ENCODE measurements at regions not wholly inside any gene's neighbourhood (a gene's known extent, or its start where the extent isn't known, plus 50 kb on each side); places are given as distances from the start of the nearest gene placed in this dataset.

DNA sequence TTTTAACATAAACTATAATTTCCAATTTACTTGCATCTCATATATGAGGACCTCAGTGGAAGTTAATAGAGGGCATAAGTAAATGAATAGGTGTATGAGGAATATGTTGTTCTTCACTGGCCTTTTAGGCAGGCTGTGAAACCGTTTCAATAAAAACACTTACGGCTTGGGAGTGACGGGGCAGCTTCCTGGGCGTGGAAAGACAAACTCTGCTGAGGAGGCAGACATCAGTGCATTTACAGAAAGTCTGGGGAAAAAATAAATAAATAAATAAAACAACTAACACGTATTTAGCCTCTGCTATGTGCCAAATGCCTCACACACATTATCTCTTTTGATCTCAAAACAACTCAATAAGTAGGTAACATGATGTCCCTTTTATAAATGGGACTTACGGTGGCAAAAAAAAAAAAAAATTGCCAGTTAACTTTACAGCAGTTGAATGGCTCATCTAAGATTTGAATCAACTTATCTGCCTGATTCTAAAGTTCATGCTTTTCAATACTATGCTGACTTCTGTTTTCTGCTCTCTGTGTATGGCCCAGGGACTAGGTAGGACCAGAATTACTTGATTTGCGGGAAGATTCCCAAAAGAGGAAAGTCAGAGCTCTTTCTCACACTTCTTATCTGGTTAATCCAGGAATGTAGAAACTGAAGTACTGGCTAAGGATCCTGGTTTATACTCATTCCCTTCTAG lies 77.5 kb upstream of the LRATD1 start:
- no peak for TF ChIP-seq SIN3A (IDR thresholded peaks at IDR 0.05; ENCODE audit: borderline replicate concordance, insufficient read depth, low read depth, low read length)
- TF ChIP-seq, protein P1, sequence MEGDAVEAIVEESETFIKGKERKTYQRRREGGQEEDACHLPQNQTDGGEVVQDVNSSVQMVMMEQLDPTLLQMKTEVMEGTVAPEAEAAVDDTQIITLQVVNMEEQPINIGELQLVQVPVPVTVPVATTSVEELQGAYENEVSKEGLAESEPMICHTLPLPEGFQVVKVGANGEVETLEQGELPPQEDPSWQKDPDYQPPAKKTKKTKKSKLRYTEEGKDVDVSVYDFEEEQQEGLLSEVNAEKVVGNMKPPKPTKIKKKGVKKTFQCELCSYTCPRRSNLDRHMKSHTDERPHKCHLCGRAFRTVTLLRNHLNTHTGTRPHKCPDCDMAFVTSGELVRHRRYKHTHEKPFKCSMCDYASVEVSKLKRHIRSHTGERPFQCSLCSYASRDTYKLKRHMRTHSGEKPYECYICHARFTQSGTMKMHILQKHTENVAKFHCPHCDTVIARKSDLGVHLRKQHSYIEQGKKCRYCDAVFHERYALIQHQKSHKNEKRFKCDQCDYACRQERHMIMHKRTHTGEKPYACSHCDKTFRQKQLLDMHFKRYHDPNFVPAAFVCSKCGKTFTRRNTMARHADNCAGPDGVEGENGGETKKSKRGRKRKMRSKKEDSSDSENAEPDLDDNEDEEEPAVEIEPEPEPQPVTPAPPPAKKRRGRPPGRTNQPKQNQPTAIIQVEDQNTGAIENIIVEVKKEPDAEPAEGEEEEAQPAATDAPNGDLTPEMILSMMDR (IDR thresholded peaks at IDR 0.05) = no peak
- TF ChIP-seq POLR2AphosphoS5 (IDR thresholded peaks at IDR 0.05; ENCODE audit: low read depth, low read length) = no peak

All from Panc1 (cell line).